K562 (cell line): ENCODE measurements at regions not wholly inside any gene's neighbourhood (a gene's known extent, or its start where the extent isn't known, plus 50 kb on each side); places are given as distances from the start of the nearest gene placed in this dataset.

Source experiments
- CBX5 ChIP-seq: IDR thresholded peaks from 2 replicates; pipeline ENCODE4 v1.6.1; 2014; ENCODE audit warnings: low read depth, borderline replicate concordance
- CHD7 ChIP-seq: fragments of 200-600 bp; sonication (generic); IDR thresholded peaks from one replicate; pipeline ENCODE4 v1.6.1; 2012; ENCODE audit warnings: mild to moderate bottlenecking, low read depth, low read length, inconsistent platforms
- ELF4 ChIP-seq: fragments of 450-650 bp; formaldehyde crosslinking; IDR thresholded peaks from 2 replicates; pipeline ENCODE4 v1.4.0; 2022; ENCODE audit warnings: missing genetic modification characterization
- HOXB6 ChIP-seq: fragments of 250-450 bp; sonication (Bioruptor Pico); IDR thresholded peaks from 2 replicates; pipeline ENCODE4 v1.5.1; 2022; ENCODE audit warnings: mild to moderate bottlenecking, borderline replicate concordance
- PATZ1 ChIP-seq: fragments of 250-450 bp; sonication (Bioruptor Pico); IDR thresholded peaks from 2 replicates; pipeline ENCODE4 v1.5.0; 2020; ENCODE audit warnings: mild to moderate bottlenecking, borderline replicate concordance
- PCBP2 ChIP-seq: fragments of 200-400 bp; formaldehyde crosslinking; IDR thresholded peaks from 2 replicates; pipeline ENCODE4 v1.6.1; 2018; ENCODE audit warnings: low read length, low read depth, mild to moderate bottlenecking, moderate library complexity; ENCODE audit not compliant: poor library complexity, severe bottlenecking
- POLR2AphosphoS5 ChIP-seq: IDR thresholded peaks from 2 replicates; pipeline ENCODE4 v1.6.1; 2011; ENCODE audit warnings: mild to moderate bottlenecking, low read depth, low read length, moderate library complexity; ENCODE audit not compliant: control insufficient read depth, insufficient read depth
- STAT5B ChIP-seq: fragments of 250-450 bp; sonication (Bioruptor Pico); IDR thresholded peaks from 2 replicates; pipeline ENCODE4 v1.8.0; 2021; ENCODE audit warnings: mild to moderate bottlenecking, inconsistent platforms
- USF2 ChIP-seq: sonication (generic); formaldehyde crosslinking; IDR thresholded peaks from 2 replicates; pipeline ENCODE4 v1.5.0; 2020; ENCODE audit warnings: missing genetic modification reagents
- ZBTB2 ChIP-seq: fragments of 450-650 bp; IDR thresholded peaks from 2 replicates; pipeline ENCODE4 v1.6.1; 2016; ENCODE audit warnings: antibody characterized with exemption

- TF ChIP-seq ZBTB2 (no peak), USF2 (CRISPR knock-in tag) (no peak), CBX5 (no peak), STAT5B (no peak), CHD7 (no peak), PATZ1 (CRISPR knock-in tag) (no peak), PCBP2 (no peak), ELF4 (CRISPR knock-in tag) (no peak), HOXB6 (no peak), POLR2AphosphoS5 (no peak)
Observed at GRCh38 chr4:156422576-156422975, 468.9 kb upstream of the CTSO start.
